ENCODE measurements at regions not wholly inside any gene's neighbourhood (a gene's known extent, or its start where the extent isn't known, plus 50 kb on each side); places are given as distances from the start of the nearest gene placed in this dataset.
"Not testable (repeated sequence)": the region's sequence is repeated elsewhere in the genome, so short reads cannot be mapped to it uniquely, and the experiment has no call there.

DNA sequence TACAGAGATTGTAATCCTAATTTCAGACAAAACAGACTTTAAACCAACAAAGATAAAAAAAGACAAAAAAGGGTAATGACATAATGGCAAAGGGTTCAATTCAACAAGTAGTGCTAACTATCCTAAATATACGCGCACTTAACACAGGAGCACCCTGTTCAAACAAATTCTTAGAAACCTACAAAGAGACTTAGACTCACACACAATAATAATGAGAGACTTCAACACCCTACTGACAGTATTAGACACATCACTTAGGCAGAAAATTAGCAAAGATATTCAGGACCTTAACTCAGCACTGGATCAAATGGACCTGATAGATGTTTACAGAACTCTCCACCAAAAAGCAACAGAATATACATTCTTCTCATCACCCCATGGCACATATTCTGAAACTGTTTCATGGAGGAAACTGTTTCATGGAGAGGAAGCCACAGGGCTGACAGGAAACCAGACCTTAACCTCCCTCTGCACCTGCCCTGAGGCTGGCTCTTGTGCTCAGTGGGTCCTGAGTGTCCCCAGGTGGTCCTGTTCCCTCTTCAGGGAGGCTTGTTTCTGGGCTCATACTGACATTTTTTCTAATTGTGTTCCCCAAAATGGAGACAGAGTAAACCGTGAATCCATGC, 54.7 kb downstream of the OR4M2 start:
- not testable (repeated sequence) for DNase-seq (ENCODE audit: low spot score)

DNA sequence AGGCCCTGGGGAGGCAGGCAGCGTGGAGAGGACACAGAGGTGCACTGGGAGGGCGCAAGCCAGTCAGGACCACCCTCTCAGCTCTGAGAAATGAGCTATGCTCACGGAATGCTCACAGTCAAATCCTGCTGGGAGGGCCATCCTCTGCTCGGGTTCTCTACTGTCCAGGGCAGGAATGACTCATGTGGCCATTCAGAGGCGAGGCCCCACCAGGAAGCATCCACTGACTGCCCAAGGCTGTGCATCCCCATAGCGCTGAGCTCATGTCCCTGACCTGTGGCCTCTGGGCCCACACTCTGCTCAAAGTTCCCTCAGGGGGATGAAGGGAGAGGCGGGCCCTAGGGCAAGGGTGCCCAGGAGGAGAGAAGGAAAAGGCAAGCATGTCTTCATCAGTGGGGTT, 57.2 kb downstream of the OR4M2 start:
- not testable (repeated sequence) for DNase-seq (ENCODE audit: low spot score)

DNA sequence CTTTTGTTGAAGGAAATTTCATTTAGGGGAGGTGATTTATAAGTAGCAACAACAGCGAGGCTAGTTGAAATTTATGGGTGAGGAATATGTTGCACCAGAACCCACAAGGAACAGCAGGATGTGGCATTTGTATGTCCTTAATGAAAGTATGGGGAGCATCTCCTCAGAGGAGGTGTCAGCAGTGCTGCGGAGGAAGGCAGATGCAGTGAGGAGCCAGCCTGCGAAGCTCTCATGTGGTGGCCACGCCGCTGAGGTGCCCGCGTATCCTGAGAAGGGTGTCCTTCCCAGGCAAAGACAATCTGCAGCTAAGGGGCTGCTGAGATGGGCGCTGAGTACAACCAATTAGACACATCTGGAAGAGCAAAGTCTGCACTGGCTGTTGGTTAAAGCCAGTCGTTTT, 60.8 kb downstream of the OR4M2 start:
- not testable (repeated sequence) for DNase-seq (ENCODE audit: low spot score)

DNA sequence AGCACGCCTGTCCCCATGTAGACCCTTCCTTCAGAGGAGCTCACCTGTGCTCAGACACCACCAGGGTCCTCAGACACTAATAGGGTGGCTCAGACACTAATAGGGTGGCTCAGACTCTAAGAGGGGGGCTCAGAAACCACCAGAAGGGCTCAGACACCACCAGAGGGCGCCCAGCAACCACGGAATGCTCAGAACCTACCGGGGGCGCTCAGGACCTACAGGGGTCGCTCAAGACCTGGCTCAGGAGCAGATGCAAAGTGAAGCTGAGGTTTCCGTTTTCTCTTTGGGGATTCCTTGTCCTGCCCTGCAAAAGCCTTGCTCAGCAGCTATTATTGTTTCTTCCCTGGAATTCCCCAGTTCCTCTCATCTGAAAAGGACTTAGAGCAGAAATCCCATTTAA, 67.8 kb downstream of the OR4M2 start:
- not testable (repeated sequence) for DNase-seq (ENCODE audit: low spot score)

DNA sequence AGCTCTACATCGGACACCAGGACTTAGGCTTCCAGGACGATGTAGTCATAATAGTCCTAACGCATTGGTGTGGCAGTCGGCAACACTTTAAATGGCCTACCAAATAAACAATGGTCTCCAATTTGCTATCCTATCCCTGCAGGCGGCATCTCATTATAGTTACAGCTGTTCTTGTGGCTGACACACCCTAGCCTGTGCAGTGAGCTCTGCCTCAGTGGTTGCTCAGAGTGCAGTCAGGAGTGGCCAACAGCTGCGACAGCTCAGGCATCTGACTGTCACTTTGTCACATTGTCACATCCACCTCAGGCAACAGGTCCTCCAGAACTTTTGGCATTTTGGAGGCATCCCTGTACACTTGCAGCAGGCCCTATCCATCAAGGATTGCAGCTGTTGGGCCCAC, 77.9 kb downstream of the OR4M2 start:
- DNase-seq (ENCODE audit: low spot score), result not testable (repeated sequence)

DNA sequence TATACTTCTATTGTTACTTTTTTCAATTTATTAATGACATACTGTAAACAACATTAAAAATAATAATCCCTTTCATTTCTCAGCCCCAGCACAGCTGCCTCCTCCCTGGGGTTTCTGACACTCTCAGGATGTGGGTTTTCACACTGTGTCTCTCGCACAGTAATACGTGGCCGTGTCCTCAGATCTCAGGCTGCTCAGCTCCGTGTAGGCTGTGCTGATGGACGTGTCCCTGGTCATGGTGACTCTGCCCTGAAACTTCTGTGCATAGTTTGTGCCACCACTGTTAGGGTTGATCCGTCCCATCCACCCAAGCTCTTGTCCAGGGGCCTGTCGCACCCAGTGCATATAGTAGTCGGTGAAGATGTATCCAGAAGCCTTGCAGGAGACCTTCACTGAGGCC, 80.0 kb downstream of the OR4M2 start:
- DNase-seq (ENCODE audit: low spot score), result not testable (repeated sequence)

DNA sequence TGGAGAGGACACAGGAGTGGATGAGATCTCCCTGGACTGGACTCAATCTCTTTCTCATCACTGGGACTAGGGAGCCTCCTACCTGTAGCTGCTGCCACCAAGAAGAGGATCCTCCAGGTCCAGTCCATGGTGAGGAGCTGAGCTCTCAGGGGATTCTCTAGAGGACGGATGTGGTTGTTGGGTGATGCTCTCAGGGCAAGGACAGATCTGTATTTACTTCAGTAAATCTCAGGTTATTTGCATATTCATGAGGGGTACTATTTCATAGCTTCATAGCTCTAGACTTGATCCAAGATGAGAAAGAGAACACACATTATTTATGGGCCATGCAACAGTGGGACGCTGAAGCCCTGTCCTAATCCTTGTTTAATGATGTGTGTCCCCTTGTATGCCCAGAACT, 80.4 kb downstream of the OR4M2 start:
- not testable (repeated sequence) for DNase-seq (ENCODE audit: low spot score)

DNA sequence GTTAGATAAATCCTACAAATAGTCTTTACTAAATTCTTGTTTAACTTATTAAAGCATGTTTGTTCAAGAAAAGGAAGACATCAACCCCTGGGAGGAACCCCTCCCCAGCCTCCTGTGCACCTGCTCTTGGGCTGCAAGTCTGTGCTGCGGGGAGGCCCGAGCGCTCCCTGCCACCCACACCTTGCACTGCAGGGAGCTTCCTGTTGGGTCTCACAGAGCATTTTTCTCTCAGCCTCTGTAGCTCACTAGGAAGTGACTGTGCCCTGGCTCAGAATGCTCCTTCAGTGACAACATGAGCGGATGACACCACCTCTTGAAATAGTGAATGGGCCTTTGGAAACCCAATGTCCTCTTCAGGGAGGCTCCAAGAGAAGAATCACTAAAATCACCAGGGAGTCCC, 81.1 kb downstream of the OR4M2 start:
- DNase-seq (ENCODE audit: low spot score), result not testable (repeated sequence)

DNA sequence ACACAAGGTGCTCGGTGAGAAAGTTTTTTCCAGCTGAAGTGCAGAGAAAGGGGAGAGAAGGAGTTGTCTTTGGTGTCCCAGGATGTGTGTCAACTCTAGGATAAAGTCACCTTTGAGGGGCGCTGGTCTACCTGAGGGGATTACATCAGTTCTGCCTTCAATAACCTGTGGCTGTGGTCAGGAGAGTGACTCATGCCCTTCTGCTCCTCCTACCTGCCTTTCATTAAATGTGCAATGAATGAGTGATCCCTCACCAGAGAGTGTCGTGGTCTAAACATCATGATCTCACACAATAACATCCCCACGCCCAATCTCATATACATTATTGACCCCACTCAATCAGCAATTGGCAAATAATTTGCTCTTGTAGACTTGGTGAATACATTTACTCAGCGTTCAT, 83.4 kb downstream of the OR4M2 start:
- not testable (repeated sequence) for DNase-seq (ENCODE audit: low spot score)

DNA sequence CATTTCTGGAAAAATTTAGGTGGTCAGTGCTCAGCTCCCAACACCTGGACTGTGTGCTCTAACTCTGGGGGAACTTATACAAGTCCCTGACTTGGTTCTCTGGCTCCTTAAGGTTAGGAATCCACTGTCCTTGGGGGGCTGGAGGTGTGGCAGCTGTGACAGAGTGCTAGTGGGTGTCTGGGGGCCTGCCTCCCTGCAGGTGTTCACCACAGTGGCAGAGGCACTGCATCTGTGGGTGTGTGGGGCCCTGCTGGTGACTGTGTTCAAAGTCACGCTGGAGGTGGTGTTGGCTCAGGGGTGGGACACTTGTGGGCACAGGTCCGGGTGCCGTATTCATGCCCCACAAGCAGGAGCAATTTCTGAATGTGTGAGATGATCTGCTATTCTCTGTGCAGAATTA, 87.2 kb downstream of the OR4M2 start:
- not testable (repeated sequence) for DNase-seq (ENCODE audit: low spot score)

DNA sequence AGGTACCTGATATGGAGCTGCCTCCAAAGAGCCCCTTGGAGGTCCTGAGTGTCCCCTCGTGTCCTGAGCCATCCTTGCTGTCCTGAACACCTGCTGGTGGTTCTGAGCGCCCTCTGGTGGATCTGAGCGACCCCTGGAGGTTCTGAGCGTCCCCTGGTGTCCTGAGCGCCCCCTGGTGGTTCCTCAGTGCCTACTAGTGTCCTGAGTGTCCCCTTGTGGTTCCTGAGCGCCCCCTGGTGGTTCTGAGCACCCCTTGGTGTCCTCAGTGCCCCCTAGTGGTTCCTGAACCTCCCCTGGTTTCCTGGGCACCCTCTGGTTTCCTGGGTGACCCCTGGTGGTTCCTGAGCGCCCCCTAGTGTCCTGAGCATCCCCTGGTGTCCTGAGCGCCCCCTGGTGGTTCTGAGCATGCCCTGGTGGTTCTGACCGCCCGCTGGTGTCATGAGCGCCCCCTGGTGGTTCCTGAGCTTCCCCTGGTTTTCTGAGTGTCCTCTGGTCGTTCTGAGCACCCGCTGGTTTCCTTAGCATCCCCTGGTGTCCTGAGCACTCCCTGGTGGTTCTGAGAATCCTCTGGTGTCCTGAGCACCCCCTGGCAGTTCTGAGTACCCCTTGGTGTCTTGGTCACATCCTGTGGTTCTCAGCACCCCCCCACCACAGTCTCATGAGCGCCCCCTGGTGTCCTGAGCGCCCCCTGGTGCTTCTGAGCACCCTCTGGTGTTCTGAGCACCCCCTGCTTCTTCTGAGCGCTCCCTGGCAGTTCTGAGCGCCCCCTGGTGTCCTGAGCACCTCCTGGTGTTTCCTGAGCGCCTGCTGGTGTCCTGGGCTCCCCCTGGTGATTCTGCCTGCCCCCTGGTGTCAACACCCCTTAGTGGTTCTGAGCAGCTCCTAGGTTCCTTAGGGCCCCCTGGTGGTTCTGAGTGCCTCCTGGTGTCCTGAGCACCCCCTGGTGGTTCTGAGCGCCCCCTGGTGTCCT, 93.0 kb downstream of the OR4M2 start:
- not testable (repeated sequence) for DNase-seq (ENCODE audit: low spot score)

DNA sequence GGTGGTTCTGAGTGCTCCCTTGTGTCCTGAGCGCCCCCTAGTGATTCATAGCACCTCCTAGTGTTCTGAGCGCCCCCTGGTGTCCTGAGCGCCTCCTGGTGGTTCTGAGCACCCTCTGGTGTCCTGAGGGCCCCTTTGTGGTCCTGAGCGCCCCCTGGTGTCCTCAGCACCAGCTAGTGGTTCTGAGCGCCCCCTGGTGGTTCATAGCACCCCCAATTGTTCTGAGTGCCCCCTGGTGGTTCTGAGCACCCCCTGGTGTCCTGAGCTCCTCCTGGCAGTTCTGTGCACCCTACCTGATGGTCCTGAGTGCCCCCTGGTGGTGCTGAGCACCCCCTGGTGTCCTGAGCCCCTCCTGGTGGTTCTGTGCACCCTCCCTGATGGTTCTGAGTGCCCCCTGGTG, 93.8 kb downstream of the OR4M2 start:
- not testable (repeated sequence) for DNase-seq (ENCODE audit: low spot score)

DNA sequence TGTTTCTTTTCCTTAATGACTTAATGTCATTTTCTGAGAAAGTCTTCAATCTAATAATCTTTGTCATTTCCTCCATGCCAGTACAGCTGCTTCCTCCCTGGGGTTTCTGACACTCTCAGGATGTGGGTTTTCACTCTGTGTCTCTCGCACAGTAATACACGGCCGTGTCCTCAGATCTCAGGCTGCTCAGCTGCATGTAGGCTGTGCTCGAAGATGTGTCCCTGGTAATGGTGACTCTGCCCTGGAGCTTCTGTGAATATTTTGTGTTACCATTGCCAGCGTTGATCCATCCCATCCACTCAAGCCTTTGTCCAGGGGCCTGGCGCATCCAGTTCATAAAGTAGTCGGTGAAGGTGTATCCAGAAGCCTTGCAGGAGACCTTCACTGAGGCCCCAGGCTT, 97.6 kb downstream of the OR4M2 start:
- DNase-seq (ENCODE audit: low spot score), result not testable (repeated sequence)

DNA sequence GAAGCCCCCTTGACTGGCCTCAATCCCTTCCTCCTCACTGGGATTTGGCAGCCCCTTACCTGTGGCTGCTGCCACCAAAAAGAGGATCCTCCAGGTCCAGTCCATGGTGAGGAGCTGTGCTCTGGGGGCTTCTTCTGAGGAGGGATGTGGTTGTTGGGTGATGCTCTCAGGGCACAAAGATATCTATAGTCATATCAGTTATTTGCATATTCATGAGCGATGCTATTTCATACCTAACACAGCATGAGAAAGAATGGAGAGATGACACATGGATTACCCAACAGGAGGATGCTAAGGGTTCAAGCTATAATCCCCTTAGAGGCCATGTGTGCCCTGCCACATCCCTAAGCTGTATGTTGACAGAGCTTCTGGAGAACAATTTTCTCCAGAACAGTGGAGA, 98.1 kb downstream of the OR4M2 start:
- not testable (repeated sequence) for DNase-seq (ENCODE audit: low spot score)

DNA sequence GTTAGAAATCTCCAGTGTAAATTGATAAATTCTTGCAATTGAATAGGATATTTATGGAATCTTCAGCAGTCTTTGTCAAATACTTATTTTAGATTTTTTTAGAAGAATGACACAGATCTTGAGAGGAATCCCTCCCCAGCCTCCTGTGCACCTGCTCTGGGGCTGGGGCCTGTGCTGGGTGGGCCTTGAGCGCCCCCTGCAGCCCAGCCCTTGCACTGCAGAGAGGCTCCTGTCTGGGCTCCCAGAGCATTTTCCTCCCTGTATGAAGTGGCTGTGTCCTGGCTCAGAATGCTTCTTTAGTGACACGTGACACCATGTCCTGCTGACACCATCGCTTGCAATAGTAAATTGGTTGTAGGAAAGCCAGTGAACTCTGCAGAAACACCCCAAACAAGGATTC, 98.7 kb downstream of the OR4M2 start:
- not testable (repeated sequence) for DNase-seq (ENCODE audit: low spot score)

DNA sequence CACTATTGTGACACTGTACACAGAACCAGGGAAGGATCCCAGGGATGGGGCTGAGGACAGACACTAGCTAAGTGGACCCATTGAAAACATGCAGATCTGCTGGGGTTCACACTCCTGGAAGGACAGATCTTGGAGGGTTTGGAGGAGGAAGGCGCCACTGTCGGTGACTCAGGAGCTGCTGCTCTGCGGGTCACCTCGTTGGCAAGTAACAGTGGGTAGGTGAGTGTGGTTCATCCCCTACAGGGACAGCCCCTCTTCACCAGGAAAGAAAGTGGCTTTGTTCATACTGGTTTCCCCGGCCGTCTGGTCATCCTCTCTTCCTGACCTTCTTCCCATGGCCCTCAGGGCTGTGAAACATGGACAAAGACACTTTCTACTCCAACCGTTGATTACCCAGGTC, 100.3 kb downstream of the OR4M2 start:
- not testable (repeated sequence) for DNase-seq (ENCODE audit: low spot score)

DNA sequence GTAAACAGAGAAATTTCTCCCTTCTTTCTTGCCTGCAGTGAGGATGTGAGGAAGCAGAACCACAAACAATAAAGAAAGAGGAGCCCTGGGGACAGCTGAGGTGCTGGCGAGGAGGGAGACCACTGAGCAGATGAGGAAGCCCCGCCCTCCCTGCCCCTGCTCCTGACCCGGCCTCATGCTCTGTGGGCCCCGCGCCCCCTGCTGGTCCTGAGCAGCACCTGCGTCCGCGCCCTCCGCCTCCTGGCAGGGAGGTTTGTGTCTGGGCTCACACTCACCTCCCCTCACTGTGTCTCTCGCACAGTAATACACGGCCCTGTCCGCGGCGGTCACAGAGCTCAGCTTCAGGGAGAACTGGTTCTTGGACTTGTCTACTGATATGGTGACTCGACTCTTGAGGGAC, 104.4 kb downstream of the OR4M2 start:
- not testable (repeated sequence) for DNase-seq (ENCODE audit: low spot score)

DNA sequence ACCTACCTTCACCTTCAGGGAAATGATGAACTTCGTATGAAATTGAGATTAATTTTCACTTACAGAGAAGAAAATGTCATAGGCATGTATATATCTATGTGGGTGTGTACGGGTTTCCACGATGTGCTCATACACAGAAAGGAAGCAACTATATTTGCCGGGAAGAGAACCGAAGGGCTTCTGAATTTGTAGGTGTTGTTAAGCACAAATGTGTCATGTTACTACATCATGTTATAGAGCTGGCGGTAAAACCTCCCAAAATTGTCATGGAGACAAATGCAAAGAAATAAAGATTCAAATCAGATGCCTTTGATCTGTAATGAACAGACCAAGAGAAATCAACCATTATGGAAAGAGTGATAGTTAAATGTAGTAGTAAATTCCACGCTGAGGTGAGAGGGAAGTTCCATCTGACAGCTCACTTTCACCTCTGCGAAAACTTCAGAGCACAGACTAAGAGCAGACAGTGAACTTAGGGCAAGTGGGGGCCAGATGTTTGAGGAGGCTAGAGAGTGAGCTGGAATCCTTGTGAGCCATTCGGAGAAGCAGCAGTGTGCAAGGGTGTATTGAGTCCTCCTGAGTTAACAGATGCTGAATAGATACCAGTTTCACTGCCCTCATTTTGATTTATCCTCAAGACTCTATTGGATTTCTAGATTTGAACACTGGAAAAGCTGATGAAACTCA, 106.7 kb downstream of the OR4M2 start:
- not testable (repeated sequence) for DNase-seq (ENCODE audit: low spot score)

DNA sequence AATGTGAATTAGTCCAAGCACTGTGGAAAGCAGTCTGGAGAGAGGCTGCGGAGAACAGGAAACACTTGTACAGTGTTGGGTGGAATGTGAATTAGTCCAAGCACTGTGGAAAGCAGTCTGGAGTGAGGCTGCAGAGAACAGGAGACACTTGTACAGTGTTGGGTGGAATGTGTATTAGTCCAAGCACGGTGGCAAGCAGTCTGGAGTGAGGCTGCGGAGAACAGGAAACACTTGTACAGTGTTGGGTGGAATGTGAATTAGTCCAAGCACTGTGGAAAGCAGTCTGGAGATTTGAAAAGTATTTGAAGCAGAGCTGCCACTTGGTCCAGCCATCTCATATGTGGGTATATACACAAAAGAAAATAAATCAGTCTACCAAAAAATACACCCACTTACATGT, 111.5 kb downstream of the OR4M2 start:
- not testable (repeated sequence) for DNase-seq (ENCODE audit: low spot score)

DNA sequence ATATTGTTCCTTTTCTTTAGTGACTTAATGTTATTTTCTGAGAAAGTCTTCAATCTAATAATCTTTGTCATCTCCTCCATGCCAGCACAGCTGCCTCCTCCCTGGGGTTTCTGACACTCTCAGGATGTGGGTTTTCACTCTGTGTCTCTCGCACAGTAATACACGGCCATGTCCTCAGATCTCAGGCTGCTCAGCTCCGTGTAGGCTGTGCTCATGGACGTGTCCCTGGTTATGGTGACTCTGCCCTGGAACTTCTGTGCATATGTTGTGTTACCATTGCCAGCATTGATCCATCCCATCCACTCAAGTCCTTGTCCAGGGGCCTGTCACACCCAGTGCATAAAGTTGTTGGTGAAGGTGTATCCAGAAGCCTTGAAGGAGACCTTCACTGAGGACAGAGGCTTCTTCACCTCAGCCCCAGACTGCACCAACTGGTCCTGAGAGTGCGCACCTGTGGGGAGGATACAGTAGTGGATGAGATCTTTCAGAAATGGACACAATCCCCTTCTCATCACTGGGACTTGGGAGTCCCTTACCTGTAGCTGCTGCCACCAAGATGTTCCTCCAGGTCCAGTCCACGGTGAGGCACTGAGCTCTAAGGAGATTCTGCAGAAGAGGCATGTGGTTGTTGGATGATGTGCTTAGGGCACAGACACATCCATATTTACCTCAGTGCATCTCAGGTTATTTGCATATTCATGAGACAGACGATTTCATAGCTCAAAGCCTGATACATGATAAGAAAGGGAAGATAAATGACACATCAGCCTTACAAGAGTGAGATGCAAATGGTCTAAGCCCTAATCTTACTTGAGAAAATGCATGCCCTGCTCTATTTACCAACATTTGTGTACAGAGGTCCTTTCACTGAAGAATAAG, 114.7 kb downstream of the OR4M2 start:
- DNase-seq (ENCODE audit: low spot score), result not testable (repeated sequence)

DNA sequence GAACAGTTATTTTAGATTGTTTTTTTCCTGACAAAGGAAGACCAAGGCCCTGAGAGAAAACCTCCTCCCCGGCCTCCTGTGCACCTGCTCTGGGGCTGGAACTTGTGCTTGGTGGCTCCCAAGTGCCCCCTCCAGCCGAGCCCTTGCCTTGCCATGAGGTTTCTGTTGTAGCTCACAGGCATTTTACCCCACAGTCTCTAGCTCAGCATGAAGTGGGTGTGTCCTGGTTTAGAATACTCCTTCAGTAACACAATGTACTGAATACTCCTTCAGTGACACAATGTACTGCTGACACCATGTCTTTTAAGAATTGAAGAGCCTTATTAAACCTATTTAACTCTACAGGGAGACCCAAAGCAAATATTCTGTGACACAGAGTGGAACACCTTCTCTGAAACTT, 116.1 kb downstream of the OR4M2 start:
- DNase-seq (ENCODE audit: low spot score), result not testable (repeated sequence)

Data from umbilical cord (tissue), 1 donor.